Midbrain (tissue), 1 donor: ENCODE measurements at regions not wholly inside any gene's neighbourhood (a gene's known extent, or its start where the extent isn't known, plus 50 kb on each side); places are given as distances from the start of the nearest gene placed in this dataset.

Source experiments
- DNase-seq: peaks from one replicate; lab custom pipeline; 2025; lab: John Stamatoyannopoulos, UW

GRCh38 chr4:181365671-181366070, 877.5 kb upstream of the TENM3 start:
- no peak for DNase-seq

GRCh38 chr4:181372014-181372413, 871.2 kb upstream of the TENM3 start:
- DNase-seq: no peak

DNA sequence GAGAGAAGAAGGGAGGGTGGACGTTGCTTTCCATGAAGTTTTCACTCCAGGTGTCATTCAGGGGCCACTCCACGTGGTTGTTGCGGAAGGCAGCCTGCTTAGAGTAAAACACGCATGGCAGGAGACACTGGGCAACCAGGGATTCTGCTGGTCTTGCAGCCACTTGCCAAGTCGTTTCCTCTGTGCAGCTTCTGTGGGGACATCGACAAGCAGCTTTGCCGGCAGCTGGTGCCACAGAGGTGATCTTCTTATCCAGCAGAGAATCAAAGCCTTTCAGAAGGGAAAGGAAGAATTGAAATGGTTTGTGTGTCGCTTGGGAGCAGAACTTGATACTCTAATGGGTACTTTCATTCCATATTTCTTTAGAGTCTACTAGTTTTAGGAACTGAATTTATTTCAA, 867.1 kb upstream of the TENM3 start:
- no peak for DNase-seq

- no peak for DNase-seq
Measured at GRCh38 chr4:181388061-181388460, 855.1 kb upstream of the TENM3 start.

GRCh38 chr4:181416966-181417365, 826.2 kb upstream of the TENM3 start:
- peak; percentile 7 for DNase-seq

GRCh38 chr4:181418496-181418895, 824.7 kb upstream of the TENM3 start:
- no peak for DNase-seq

DNA sequence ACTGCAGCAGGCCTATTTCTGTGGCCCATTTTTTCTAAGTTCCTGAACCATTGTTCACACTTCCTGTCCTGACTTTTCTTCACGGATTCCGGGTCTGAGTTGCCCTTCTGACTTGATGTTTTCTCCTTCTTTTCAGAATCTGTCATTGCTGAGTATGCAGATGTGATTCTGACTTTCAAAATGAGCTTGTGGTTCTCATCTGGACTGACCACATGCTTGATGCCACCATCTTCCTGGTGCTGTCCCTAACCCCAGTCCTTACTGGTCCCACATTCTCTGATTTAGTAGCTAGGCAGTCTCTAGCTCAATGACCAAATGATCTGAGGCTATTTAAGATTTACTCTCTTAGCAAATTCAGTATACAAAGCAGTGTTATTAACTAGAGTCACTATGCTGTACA, 822.3 kb upstream of the TENM3 start:
- no peak for DNase-seq

GRCh38 chr4:181424362-181425016, 818.7 kb upstream of the TENM3 start:
- no peak for DNase-seq

GRCh38 chr4:181427076-181427475, 816.1 kb upstream of the TENM3 start:
- DNase-seq: no peak

DNA sequence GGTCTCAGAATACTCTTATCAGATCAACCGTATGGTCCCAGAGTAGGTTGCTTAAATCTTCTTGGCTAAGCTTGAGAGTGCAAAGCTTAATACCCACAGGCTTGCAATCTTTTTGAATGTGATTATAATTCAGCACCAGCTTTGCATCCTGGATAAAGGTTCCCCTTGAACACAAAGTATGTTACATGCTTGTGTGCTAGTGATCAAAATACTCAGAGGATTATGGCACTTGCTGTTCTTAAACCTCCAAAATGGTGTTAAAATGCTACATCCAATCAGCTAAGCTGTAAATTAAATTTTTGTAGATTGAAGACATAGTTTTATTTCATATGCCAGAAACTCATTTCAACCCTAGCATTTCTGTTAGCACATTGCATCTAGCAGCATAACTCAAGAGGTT, 812.2 kb upstream of the TENM3 start:
- no peak for DNase-seq

GRCh38 chr4:181431661-181432060, 811.5 kb upstream of the TENM3 start:
- no peak for DNase-seq

DNA sequence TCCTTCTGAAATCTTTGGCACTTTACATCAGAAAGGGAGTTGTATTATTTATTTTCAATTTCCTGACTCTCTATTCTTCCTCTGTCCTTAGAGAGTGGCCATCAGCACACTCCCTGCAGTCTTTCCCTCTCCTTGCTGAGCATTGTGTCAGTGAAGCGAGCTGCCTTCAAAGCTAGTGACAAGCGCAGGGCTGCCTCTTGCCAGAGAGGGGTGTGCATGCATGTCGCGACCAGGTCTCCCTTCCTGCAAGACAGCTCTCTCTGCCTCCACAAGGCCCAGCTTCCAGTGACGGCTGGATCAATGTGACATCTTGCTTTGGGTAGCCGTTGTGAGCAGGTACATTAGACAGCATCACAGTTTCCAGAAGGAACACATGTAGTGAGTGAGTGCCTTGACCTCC, 810.9 kb upstream of the TENM3 start:
- no peak for DNase-seq

DNA sequence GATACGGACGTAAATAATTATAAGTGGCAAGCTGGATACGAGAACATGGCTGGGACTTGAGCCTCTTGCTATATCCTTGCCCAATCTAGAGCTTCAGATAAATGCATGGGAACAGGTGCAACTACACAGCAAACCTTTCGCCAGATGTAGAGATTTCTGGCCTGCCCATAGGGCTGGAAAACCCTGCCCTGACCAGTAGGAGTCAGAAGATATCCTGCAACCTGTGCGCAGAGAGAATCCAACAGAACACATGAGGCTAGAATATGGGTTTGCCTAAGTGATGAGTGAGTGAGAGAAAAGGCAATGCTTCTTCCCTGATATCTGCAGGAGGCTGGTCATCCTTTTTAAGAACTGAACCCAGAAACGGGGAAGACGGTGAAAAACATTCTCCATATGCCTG, 805.3 kb upstream of the TENM3 start:
- DNase-seq: no peak

- no peak for DNase-seq
Measured at GRCh38 chr4:181438641-181439040, 804.6 kb upstream of the TENM3 start.

- no peak for DNase-seq
Measured at GRCh38 chr4:181443021-181443420, 800.2 kb upstream of the TENM3 start.

DNA sequence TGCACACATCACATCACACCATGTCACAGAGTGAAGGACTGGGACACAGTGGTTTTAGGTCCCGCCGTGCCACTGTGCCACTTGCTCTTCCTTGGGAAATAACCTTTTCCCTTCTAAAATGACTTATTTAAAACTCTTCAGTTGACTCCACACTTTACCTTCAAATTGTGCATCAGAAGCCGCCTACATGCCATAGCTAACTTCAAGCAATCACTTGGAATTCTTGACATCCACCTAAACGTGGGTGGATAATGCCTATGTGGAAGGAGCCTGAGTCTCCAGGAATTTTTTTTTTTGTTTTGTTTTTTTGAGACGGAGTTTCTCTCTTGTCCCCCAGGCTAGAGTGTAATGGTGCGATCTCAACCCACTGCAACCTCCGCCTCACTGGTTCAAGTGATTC, 777.4 kb upstream of the TENM3 start:
- DNase-seq: no peak

DNA sequence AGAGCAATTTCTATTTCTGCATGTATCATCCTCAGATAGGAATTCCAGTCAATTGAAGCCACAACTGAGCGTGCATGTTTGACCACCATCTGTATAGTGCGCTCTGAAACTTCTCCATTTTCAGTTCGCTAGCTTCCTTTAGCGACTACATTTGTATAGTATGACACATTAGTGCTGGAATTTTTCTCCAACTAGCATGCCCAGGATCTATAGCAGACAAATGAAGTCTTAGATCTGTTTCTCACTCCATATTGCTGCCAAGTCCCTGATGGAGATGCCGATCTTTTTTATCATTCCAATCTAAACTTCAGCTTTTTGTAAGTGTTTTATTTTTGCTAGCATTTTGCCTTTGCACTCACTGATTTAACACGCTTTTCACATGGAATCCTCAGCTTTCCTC, 774.8 kb upstream of the TENM3 start:
- DNase-seq: no peak

DNA sequence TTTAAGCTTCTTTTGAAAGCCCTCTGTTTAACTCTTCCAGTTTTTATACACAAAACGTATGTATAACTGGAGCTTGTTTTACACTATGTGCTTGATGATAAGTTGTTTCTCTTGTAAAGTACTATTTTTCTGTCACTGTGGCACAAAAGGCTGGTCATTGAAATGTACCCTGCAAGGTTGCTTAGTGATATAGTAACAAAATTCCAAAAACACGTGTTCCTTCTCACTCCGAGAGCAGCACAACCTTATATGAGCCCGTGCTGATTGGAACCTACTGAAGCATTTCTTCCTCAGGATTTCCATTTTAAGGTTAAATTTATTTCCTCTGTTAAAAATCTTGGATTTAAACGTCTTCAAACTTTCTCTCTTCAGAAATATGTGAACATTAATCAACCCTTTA, 772.9 kb upstream of the TENM3 start:
- no peak for DNase-seq

GRCh38 chr4:181475359-181475758, 767.8 kb upstream of the TENM3 start:
- DNase-seq: no peak

DNA sequence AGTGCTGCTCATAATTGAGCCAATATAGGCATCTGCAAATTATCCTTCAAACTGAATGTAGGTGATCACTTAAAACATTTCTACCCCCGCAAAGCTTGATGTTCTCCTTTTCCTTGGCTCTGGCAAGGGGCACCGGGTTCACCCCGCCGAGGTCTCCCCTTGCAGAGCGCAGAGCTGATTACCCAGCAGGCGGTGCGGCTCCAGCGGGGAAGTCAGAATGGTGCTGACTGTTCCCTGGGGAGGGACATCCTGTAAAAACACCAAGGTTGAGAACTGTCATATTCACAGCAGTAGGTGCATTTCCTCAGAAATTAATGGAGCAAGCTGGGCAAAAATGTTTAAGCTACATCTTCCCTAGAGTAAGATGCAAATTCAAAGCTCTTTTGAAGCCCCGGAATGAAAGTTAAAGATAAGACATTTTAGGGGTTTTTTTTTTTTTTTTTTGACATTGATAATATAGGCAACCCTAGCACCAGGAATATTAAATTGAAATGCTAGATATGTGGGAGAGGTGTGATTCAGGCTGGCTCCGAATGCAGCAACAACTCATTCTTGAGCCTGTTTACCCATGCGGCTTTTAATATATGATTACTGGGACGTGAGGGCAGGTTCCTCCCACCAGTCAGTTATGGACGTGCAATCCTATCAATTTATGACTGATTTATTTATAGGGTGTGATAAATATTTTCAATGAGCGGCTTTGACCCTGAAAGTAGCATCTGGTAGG, 767.3 kb upstream of the TENM3 start:
- DNase-seq: no peak

- DNase-seq: no peak
Measured at GRCh38 chr4:181476508-181476890, 766.7 kb upstream of the TENM3 start.

DNA sequence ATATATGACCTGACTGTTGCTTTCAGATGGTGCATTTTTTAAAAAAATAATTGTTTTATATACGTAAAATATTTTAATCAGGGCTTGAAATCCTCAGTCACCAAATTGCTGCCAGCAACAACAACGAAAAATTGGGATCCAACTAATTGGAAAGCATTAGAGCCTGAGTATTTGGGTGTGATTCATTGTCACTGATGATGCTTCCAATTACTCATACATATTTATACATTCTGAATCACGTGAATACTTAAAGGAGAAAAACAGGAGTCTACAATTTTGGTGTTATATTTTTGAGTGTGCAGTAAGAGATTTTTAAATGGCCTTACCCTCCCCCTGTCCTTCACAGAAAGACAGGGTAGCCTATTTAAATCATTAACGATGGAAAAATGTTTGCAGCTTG, 765.6 kb upstream of the TENM3 start:
- DNase-seq: no peak

DNA sequence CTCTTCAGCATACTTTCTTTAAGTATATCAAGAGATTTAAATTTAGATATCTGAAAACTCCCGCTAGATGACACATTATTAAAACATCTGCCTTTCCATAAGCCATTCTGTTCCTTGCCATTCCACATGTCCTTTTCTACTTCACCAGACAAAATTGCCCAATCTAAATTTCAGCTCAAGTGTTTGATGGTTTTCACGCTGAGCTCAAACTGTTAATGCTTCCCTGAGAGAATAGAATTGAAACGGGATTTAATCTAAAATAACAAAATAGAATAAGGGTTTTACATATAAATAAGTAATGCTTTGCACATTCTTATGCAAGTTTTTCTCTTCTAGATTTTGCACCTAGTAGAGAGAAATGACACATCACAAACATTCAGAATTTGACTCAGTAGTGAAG, 764.5 kb upstream of the TENM3 start:
- no peak for DNase-seq

DNA sequence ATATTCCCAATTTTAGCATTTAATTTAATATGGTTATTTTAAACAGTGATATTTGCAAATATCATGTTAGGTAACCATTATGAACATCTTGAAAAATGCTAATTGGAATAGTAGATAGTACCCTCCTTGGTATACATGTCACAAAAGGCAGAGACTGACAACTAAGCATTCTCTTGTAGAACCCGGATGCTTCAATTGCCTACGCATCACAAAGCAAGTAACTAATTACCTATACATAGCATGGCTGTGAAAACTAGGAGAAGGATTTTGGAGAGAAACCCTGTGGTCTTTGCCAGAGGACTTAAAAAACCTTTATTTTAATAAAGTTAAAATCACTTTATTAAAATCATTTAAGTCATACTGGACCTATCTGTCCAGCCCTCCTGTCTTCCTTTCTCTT, 764.1 kb upstream of the TENM3 start:
- no peak for DNase-seq
